ENCODE measurements at regions not wholly inside any gene's neighbourhood (a gene's known extent, or its start where the extent isn't known, plus 50 kb on each side); places are given as distances from the start of the nearest gene placed in this dataset.

DNA sequence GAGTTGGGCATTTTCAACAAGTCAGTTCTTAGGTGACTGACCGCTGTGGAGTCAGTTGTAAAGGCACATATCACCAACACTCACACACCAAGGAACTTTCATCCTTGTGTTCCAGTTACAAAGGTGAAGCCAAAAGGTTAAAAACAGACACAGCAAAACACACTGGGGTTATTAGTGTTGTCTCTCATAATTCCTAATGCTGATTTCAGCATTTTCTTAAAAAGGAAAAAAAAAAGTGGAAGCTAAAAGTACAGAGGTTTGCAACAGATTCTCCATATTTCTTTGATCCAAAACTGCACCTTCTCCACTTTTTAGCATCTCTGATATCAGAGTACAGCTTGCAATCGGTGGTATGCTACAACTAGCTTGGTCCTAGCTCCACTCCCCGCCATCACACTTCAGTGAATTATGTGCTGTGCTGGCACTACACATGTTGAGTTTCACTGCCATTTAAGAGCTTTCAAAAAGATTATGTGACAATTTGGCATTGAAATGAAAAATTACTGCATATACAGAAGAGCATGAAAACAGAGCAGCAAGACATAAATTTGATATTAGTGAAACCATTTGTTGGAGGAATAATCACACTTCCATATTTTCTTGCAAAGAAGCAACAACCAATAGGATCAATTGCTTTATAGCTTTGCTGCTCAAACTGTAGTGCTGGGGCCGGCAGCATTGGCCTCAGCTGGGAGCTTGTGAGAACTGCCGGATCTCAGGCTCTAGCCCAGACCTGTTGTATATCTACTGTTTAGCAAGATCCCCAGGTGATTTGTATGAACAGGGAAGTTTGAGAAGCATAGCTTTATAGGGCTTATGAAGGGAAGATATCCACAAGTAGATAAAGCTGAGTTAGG lies 62.3 kb upstream of the DAPL1 start:
- no peak for DNase-seq
- TF ChIP-seq POLR2A (IDR thresholded peaks at IDR 0.05; ENCODE audit: low read length) (no peak), GATA1 (IDR thresholded peaks at IDR 0.05; ENCODE audit: low read depth, low read length) (no peak)

DNA sequence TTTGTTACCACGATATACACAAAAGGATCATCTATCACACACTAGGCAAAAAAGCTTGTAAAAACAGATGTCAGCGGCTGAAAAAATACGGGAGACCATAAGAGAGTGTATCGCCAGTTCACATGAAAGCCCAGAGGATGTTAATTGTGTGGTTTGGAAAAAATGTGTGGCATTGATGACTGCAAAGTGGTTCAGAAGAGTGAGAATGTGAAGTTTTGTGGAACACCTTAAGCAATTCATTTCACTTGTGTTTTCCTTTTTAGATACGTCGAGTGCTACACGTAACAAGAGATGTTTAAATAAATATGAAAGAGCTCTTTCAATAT lies 61.7 kb upstream of the DAPL1 start:
- no peak for DNase-seq
- TF ChIP-seq GATA1 (IDR thresholded peaks at IDR 0.05; ENCODE audit: low read depth, low read length) = no peak
- no peak for TF ChIP-seq POLR2A (IDR thresholded peaks at IDR 0.05; ENCODE audit: low read length)

DNA sequence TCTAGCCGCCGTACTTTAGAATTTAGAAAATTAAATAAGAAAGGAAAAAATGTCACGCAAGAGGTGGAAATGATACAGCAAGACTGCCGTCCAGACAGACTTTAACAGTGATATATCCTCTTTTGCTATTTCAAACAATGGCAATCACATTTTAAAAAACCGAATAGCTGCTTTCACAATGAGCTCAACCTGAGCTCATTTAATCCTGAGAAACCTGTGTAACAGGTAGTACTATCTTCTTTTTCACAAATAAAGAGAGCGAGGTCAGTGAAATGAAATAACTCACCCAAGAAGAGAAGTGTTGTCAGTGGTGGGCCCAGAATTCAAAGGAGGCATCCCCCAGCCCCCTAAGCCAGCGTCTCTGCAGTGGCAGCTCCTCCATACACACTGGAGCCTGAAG lies 60.7 kb upstream of the DAPL1 start:
- TF ChIP-seq GATA1 (IDR thresholded peaks at IDR 0.05; ENCODE audit: low read depth, low read length) (no peak), POLR2A (IDR thresholded peaks at IDR 0.05; ENCODE audit: low read length) (no peak)
- DNase-seq = no peak

DNA sequence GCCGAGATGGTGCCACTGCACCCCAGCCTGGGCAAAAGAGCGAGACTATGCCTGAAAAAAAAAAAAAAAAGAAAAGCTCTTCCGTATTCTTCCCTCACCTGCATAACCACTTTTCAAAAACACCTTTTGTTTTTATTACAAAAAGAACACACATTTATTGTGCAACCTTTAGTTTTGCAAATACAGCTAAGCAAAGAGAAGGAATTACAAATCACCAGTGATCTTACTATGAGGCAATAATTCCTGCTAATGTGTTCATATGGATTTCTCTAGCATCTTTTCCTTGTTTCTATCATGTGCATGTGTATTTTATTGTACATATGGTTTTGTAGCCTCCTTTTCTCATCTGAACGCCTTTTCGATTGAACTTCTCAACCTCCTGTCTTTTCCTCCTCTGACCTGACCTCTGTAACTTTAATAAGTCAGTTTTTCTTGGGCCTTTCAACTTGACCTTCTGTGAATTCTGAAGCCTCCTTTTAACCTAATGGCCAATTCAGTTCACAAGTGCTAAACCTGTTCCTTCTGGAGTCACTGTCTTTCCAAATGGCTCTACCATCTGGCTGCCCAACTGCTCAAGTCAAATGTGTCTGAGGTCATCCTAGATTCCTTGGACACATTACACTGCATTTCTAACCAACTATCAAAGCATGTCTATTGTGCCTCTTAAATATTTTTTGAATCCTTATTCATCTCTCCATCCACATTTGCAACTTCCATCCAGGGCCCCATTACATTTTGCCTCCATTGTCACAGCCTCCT lies 59.1 kb upstream of the DAPL1 start:
- TF ChIP-seq POLR2A (IDR thresholded peaks at IDR 0.05; ENCODE audit: low read length) = no peak
- TF ChIP-seq GATA1 (IDR thresholded peaks at IDR 0.05; ENCODE audit: low read depth, low read length) = no peak
- no peak for DNase-seq

DNA sequence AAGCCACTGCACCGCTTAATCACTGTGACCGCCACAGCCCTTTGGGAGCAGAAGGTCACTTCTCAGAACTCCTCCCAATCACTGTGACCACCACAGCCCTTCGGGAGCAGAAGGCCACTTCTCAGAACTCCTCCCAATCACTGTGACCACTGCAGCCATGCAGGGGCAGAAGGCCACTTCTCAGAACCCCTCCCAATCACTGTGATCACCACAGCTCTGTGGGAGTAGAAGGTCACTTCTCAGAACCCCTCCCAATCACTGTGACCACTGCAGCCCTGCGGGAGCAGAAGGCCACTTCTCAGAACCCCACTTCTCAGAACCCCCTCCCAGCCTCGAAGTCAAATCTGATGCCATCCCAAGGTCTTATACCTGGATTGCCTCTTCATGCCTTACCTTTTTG lies 56.8 kb upstream of the DAPL1 start:
- no peak for DNase-seq
- no peak for TF ChIP-seq GATA1 (IDR thresholded peaks at IDR 0.05; ENCODE audit: low read depth, low read length)

DNA sequence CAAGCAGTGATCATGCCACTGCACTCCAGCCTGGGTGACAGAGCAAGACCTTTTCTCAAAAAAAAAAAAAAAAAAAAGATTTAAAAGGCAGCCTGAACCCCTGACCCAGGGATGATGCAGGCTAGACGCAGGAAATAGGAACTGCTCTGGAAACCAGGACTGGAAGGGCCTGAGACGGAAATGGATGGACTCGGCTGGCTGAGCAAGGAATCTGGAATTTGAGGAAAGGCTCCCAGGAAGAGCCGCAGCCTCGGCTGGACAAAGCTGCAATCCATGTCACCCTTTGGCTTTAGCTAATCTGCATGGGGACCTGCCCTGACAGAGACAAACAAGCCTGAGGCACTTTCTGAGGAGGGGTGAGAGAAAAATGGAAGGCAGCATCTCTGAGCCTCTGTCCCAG lies 55.0 kb upstream of the DAPL1 start:
- DNase-seq = no peak
- TF ChIP-seq POLR2A (IDR thresholded peaks at IDR 0.05; ENCODE audit: low read length) = no peak
- no peak for TF ChIP-seq GATA1 (IDR thresholded peaks at IDR 0.05; ENCODE audit: low read depth, low read length)

DNA sequence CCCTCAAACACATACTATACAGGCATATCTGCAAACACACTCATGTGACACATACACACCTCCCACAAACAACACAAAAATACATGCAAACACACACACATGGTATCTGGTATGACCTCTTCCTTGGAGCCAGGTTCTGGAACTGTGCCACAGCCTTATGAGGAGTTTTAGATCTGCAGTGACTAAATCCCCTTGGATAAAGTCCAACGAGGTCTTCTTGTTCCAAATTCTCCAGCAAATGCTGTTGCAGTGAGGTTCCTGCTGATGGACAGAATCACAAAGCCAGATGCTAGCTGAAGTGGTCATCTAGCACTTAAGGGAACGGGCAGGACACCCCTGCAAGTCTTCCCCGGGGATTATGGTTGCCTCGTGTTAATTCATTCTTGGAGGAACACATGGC lies 54.5 kb upstream of the DAPL1 start:
- TF ChIP-seq POLR2A (IDR thresholded peaks at IDR 0.05; ENCODE audit: low read length) (no peak), GATA1 (IDR thresholded peaks at IDR 0.05; ENCODE audit: low read depth, low read length) (no peak)
- DNase-seq = no peak

DNA sequence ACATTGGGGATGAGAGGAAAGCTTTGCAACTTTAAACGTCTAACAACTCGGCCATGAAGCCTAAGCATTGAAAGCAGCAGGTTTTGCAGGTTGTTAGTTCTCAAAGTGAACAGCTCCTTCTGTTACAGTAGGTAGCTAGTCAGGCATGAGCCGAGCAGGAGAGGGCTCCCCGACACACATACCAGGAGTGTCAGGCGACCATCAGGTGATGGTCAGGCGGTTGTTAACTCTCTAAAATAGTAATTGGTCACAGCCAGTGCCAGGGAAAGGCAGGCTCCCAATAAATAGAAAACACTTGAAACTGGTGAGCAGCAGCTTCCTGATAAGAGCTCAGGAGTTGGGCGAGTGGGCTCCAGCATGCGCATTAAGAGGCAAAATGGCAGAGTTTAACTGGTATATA lies 53.5 kb upstream of the DAPL1 start:
- TF ChIP-seq POLR2A (IDR thresholded peaks at IDR 0.05; ENCODE audit: low read length) = no peak
- TF ChIP-seq GATA1 (IDR thresholded peaks at IDR 0.05; ENCODE audit: low read depth, low read length) = no peak
- DNase-seq = no peak

DNA sequence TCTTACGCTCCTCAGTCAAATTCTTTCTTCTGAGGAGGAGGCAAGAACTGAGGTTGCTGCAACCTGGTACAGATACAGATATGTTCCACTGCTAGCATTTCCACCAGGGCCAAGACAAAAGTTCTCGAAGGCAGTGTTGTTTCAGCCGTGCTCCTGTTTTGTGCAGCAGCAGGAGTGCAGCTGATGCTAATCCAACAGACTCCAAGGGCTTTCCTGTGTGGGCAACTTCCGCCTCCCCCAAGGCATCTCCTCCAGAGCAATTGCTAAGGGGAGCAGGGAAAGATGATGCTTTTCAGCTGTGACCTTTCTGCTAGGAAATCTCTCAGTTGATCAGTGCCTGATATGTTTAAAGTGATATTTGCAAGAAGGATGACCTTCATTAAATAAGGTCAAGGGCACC lies 52.6 kb upstream of the DAPL1 start:
- DNase-seq = no peak
- no peak for TF ChIP-seq GATA1 (IDR thresholded peaks at IDR 0.05; ENCODE audit: low read depth, low read length)
- TF ChIP-seq POLR2A (IDR thresholded peaks at IDR 0.05; ENCODE audit: low read length) = no peak

DNA sequence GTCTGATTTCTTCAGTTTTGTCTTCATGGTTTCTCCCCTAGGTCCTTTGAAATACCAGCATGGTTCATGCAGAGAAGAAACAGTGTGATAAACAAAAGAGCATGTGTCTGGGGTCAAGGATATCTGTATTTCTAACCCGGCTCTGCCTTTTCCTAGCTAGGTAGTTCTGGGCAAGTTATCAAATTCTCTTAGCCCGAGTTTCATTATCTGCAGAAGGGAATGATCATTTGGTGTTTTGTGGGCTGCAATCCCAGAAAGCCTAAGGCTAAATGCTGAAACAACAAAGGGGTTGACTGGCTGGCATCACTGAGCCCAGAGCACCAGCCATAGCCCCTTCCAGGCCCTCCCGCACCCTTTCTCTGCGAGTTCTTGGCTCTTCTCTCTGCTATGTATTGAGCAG lies 51.7 kb upstream of the DAPL1 start:
- no peak for TF ChIP-seq POLR2A (IDR thresholded peaks at IDR 0.05; ENCODE audit: low read length)
- DNase-seq = no peak

DNA sequence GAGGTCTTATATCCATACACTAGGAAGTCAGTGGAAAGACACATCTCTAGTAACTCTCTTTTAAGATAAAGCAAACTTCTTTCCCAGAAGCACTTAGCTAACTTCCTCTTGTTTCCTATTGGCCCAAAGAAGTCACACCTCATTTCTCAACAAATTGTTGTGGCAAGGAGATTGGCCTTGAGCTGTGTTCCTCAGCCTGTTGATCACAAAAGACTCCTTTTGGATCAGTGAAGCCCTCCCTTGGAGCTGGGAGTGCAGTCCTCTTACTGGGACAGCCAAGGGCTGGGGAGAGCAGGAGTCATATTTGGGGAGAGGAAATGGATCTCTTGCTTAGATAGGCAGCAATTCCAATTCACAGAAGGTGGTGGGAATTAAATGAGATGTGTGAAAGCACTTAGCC lies 51.2 kb upstream of the DAPL1 start:
- no peak for TF ChIP-seq GATA1 (IDR thresholded peaks at IDR 0.05; ENCODE audit: low read depth, low read length)
- no peak for DNase-seq

DNA sequence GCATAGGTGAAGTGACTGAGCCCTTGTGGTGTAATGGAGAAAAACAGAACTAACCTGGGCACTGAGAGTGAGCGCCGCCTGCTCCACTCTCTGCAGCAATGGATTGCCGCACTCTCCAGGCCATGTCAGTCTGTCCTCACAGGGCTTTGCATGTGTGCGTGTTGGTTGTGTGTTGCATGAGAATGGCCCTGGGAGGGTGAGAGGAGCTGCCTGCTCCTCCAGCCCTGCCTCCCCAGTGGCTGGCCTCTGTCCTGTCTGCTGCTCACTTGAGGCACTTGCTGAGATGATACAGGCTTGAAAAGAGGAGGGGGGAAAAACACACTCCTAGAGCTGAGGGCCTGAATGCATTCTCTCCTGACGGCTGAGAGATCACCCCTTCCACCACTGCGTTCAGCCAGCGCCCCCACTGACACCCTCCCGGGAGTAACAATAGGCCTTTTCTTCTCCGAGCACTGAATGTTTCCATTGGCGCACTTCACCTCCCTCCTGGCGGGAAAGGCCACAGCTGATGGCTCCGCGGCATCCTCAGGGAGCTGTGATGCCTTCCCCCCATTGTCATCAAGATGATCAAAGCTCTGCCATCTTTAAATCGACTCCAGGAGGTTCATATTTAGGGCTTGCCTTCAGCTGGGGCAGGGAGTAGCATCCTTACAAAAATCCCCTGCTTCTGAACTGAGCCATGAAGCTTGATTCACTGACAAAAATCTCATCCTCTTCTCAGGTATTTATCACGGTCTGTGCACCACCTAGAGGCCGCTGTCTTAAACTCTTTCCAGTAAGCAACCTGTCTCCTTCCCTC lies 49.9 kb upstream of the DAPL1 start:
- peak; percentile 31 to 44 for DNase-seq
- TF ChIP-seq POLR2A (IDR thresholded peaks at IDR 0.05; ENCODE audit: low read length) (no peak), GATA1 (IDR thresholded peaks at IDR 0.05; ENCODE audit: low read depth, low read length) (no peak)
